GM12875 (cell line): ENCODE measurements at regions not wholly inside any gene's neighbourhood (a gene's known extent, or its start where the extent isn't known, plus 50 kb on each side); places are given as distances from the start of the nearest gene placed in this dataset.

Source experiments
- H3K4me3 ChIP-seq: one replicate; pipeline ENCODE4 v1.5.1; 2011; ENCODE audit warnings: low read depth, low read length, control low read depth
- CTCF ChIP-seq: IDR thresholded peaks from 2 replicates; pipeline ENCODE4 v1.5.1; 2011; ENCODE audit warnings: low read depth, mild to moderate bottlenecking, control low read depth, inconsistent platforms, low read length, moderate library complexity, borderline replicate concordance; ENCODE audit not compliant: insufficient read depth

GRCh38 chr13:80655778-80656511, 315.0 kb upstream of the SPRY2 start:
- no peak for TF ChIP-seq CTCF
- H3K4me3 ChIP-seq = no peak overlapping the region

- no peak for TF ChIP-seq CTCF
- H3K4me3 ChIP-seq = no peak overlapping the region
Observed at GRCh38 chr13:80654638-80655249, 313.8 kb upstream of the SPRY2 start.

GRCh38 chr13:80649274-80649673, 308.3 kb upstream of the SPRY2 start:
- TF ChIP-seq CTCF = no peak
- H3K4me3 ChIP-seq = no peak overlapping the region

DNA sequence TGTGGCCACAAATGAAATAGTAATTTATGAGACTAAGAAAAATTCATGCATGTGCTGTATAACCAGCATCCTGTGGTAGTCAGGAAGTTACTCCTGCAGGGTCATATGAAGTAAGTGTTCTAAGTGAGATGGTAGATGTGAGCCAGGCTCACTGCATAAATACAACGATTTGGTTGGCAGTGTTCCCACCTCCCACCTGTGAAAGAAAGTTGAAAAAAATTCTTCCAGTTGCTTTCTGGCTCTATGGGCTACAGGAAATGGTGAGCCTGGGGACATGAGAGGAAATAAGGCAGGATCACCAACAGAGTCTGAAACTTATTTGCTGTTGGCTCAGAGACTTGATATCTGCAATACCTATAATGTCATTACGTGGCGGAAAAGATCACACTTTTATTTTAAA, 301.7 kb upstream of the SPRY2 start:
- no peak overlapping the region for H3K4me3 ChIP-seq
- TF ChIP-seq CTCF = no peak

- no peak overlapping the region for H3K4me3 ChIP-seq
- no peak for TF ChIP-seq CTCF
Observed at GRCh38 chr13:80633251-80633650, 292.3 kb upstream of the SPRY2 start.

DNA sequence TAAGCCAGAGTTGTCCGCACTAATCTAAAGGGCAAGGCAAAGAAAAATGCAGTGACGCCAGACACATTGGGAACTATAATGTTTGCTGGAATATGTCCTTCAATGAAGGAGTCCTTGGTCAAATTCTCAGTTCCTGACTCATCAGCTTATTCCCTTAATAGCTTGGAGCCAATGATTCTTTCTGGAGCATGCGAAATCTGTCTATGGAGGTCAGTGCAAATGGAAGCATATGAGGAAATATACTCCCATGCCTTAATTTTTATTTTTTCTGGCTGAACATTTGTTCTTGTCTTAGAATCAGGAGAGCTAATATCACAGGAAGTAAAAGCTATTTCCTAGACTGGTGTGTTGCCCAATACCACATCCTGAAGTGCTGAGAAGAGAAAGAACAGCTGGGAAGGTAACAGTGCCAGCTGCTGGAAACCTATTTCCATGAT, 289.8 kb upstream of the SPRY2 start:
- no peak overlapping the region for H3K4me3 ChIP-seq
- no peak for TF ChIP-seq CTCF

DNA sequence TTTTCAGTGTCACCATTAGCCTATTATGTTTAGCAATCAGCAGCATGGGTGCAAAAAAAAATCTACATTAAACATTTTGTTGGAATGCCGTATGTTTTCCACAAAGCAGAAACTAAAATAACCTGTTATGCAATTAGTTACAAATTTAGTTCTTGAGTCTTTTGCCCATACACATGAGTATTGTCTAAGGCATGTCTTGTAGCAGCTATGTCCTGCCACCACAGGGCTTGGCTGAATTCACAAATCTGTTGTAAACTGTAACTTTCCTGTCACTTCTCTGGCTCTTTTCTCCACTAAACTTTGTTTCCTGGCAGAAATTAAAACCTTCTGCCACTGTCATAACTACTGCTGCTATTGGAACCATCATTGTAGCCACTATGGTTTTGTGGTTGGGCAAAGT, 277.9 kb upstream of the SPRY2 start:
- no peak for TF ChIP-seq CTCF
- H3K4me3 ChIP-seq = no peak overlapping the region
